CD4-positive, alpha-beta T cell (primary cell): ENCODE measurements at regions not wholly inside any gene's neighbourhood (a gene's known extent, or its start where the extent isn't known, plus 50 kb on each side); places are given as distances from the start of the nearest gene placed in this dataset.

Source experiments
- ATAC-seq: fragments of 200-7000 bp; cut with Tn5 transposase; one replicate; pipeline ENCODE4 v1.10.0; 2022; ENCODE audit warnings: mild to moderate bottlenecking; ENCODE audit not compliant: poor library complexity
- CTCF ChIA-PET: fragments of 350-600 bp; sonication (Branson Sonifier 250); formaldehyde crosslinking; loops from one replicate; lab custom pipeline; 2021; ENCODE audit warnings: antibody characterized with exemption, inconsistent platforms; lab: Charles Lee
- POLR2A ChIA-PET: fragments of 350-600 bp; sonication (Branson Sonifier 250); formaldehyde crosslinking; loops from one replicate; lab custom pipeline; 2021; ENCODE audit warnings: antibody characterized with exemption, inconsistent platforms; lab: Charles Lee
- DNase-seq, 14 experiments: peaks; one replicate each; pipeline ENCODE4 v3.0.0-alpha.2; 2013 to 2020; ENCODE audit warnings: mixed read lengths in 2 of 14
- H3K27ac ChIP-seq, 2 donors: one replicate each; pipeline versions ENCODE4 v1.5.1 to v1.7.0; 2013; ENCODE audit warnings: low read length in 2 of 2, low read depth in 1 of 2, mild to moderate bottlenecking in 1 of 2
- H3K27me3 ChIP-seq, 2 experiments: 1 replicate in 1 of 2; 2 replicates in 1 of 2; pipeline versions ENCODE4 v1.6.1 to v1.7.0; 2013; ENCODE audit warnings: low read length in 2 of 2, control low read depth in 1 of 2, mild to moderate bottlenecking in 1 of 2, moderate library complexity in 1 of 2; ENCODE audit not compliant: insufficient read depth in 2 of 2, control insufficient read depth in 1 of 2
- H3K36me3 ChIP-seq: one replicate; pipeline ENCODE4 v1.6.1; 2013; ENCODE audit warnings: low read length, control low read depth; ENCODE audit not compliant: insufficient read depth
- H3K4me1 ChIP-seq: one replicate; pipeline ENCODE4 v1.6.1; 2013; ENCODE audit warnings: low read length, control low read depth; ENCODE audit not compliant: insufficient read depth
- H3K4me3 ChIP-seq: one replicate; pipeline ENCODE4 v1.5.1; 2013; ENCODE audit warnings: mild to moderate bottlenecking, low read length, moderate library complexity
- H3K9me3 ChIP-seq, 2 experiments: 1 replicate in 1 of 2; 2 replicates in 1 of 2; pipeline versions ENCODE4 v1.6.1 to v1.7.0; 2013; ENCODE audit warnings: low read length in 2 of 2, mild to moderate bottlenecking in 2 of 2, control low read depth in 1 of 2, moderate library complexity in 1 of 2; ENCODE audit not compliant: control insufficient read depth in 1 of 2, insufficient read depth in 1 of 2
- H3K27ac Mint-ChIP-seq: one replicate; pipeline ENCODE4 v1.8.0; 2020; ENCODE audit warnings: mixed read lengths
- H3K27me3 Mint-ChIP-seq: one replicate; pipeline ENCODE4 v1.8.0; 2021; ENCODE audit warnings: mixed read lengths
- H3K36me3 Mint-ChIP-seq: one replicate; pipeline ENCODE4 v1.8.0; 2021; ENCODE audit warnings: low read depth, mixed read lengths
- H3K4me1 Mint-ChIP-seq: one replicate; pipeline ENCODE4 v1.8.0; 2021; ENCODE audit warnings: low read depth, mixed read lengths
- H3K4me3 Mint-ChIP-seq: one replicate; pipeline ENCODE4 v1.8.0; 2020; ENCODE audit warnings: mild to moderate bottlenecking, mixed read lengths
- H3K9me3 Mint-ChIP-seq: one replicate; pipeline ENCODE4 v1.8.0; 2020; ENCODE audit warnings: mixed read lengths
- CTCF ChIP-seq: fragments of 200-600 bp; IDR thresholded peaks from one replicate; pipeline ENCODE4 v1.8.0; 2022; ENCODE audit warnings: antibody characterized with exemption, mild to moderate bottlenecking
- intact Hi-C, 2 experiments: fragments of 100-400 bp; cut with DNase I in 1 of 2; cut with micrococcal nuclease in 1 of 2; formaldehyde crosslinking; loops; one replicate each; pipeline versions ENCODE4 v1.15.1 to v1.9.0; 2023 to 2025; cut with DNase I, micrococcal nuclease

GRCh38 chr22:47695176-47695575 is 932.7 kb downstream of the TBC1D22A start:
- no peak overlapping the region for H3K4me3 Mint-ChIP-seq
- intact Hi-C loops: no loop called here
- Histone ChIP-seq H3K9me3 (peaks cover 0 to 6% of the 10 kb centered on the region in 2 experiments), H3K4me1 (no peaks in the 10 kb centered on the region), H3K36me3 (no peaks in the 10 kb centered on the region), H3K4me3 (no peak overlapping the region), H3K27me3 (no peaks in the 10 kb centered on the region), H3K27ac (no peak overlapping the region)
- DNase-seq (no peak), ATAC-seq (no peak)
- H3K27me3 Mint-ChIP-seq: no peaks in the 10 kb centered on the region
- no peaks in the 10 kb centered on the region for H3K9me3 Mint-ChIP-seq
- H3K27ac Mint-ChIP-seq: no peak overlapping the region
- ChIA-PET POLR2A (no interaction called here), CTCF (no interaction called here)
- no peaks in the 10 kb centered on the region for H3K4me1 Mint-ChIP-seq
- TF ChIP-seq CTCF: no peak
- H3K36me3 Mint-ChIP-seq: no peaks in the 10 kb centered on the region

GRCh38 chr22:47694536-47695130 is 932.2 kb downstream of the TBC1D22A start:
- Mint-ChIP-seq H3K27ac (no peak overlapping the region), H3K36me3 (no peaks in the 10 kb centered on the region), H3K4me1 (no peaks in the 10 kb centered on the region), H3K9me3 (no peaks in the 10 kb centered on the region), H3K27me3 (no peaks in the 10 kb centered on the region), H3K4me3 (no peak overlapping the region)
- peaks cover 0 to 8% of the 10 kb centered on the region in 2 experiments for H3K9me3 ChIP-seq
- no peak for DNase-seq
- H3K27ac ChIP-seq: no peak overlapping the region
- H3K27me3 ChIP-seq: no peaks in the 10 kb centered on the region
- no peak overlapping the region for H3K4me3 ChIP-seq
- ChIA-PET POLR2A (no interaction called here), CTCF (no interaction called here)
- H3K36me3 ChIP-seq: no peaks in the 10 kb centered on the region
- no peak for ATAC-seq
- intact Hi-C loops: no loop called here
- TF ChIP-seq CTCF: no peak
- no peaks in the 10 kb centered on the region for H3K4me1 ChIP-seq

GRCh38 chr22:47693606-47694005 is 931.2 kb downstream of the TBC1D22A start:
- H3K9me3 ChIP-seq: peaks cover 0 to 8% of the 10 kb centered on the region in 2 experiments
- H3K9me3 Mint-ChIP-seq: no peaks in the 10 kb centered on the region
- no peaks in the 10 kb centered on the region for H3K4me1 Mint-ChIP-seq
- H3K36me3 ChIP-seq: no peaks in the 10 kb centered on the region
- no peak for ATAC-seq
- ChIA-PET CTCF (no interaction called here), POLR2A (no interaction called here)
- no peak overlapping the region for H3K27ac Mint-ChIP-seq
- DNase-seq: no peak
- no peak for TF ChIP-seq CTCF
- no peaks in the 10 kb centered on the region for H3K4me1 ChIP-seq
- no peaks in the 10 kb centered on the region for H3K36me3 Mint-ChIP-seq
- no peak overlapping the region for H3K4me3 Mint-ChIP-seq
- H3K27ac ChIP-seq: no peak overlapping the region
- no peaks in the 10 kb centered on the region for H3K27me3 Mint-ChIP-seq
- intact Hi-C loops: no loop called here
- H3K4me3 ChIP-seq: no peak overlapping the region
- no peaks in the 10 kb centered on the region for H3K27me3 ChIP-seq
